IMR-90 (cell line): ENCODE measurements at regions not wholly inside any gene's neighbourhood (a gene's known extent, or its start where the extent isn't known, plus 50 kb on each side); places are given as distances from the start of the nearest gene placed in this dataset.

Experiments used
- ATAC-seq: fragments of 200-7000 bp; cut with Tn5 transposase; 2 replicates; pipeline ENCODE4 v1.9.1; 2020; ENCODE audit warnings: low read depth, mild to moderate bottlenecking, moderate library complexity
- BruUV-seq: library from RNA; stranded (reverse); fragments of 400-500 nt; replicated peaks from 2 replicates; lab custom pipeline; 2021; lab: Mats Ljungman, UMichigan
- CTCF ChIA-PET: fragments of 300-600 bp; formaldehyde crosslinking; extraction: SDS; loops from one replicate; lab custom pipeline; 2021; ENCODE audit warnings: antibody characterized with exemption; lab: Yijun Ruan, JAX
- POLR2A ChIA-PET: fragments of 300-600 bp; sonication (Branson Sonifier 250); formaldehyde crosslinking; loops from one replicate; lab custom pipeline; 2022; ENCODE audit warnings: antibody characterized with exemption; ENCODE audit not compliant: unreplicated experiment; lab: Charles Lee
- DNase-seq: peaks from one replicate; pipeline ENCODE4 v3.0.0; 2013
- H2AFZ ChIP-seq: replicated peaks from 2 replicates; pipeline ENCODE3; 2013; ENCODE audit warnings: low read length, mild to moderate bottlenecking; ENCODE audit not compliant: poor library complexity
- H2AK5ac ChIP-seq: 2 replicates; pipeline ENCODE4 v1.6.1; 2013; ENCODE audit warnings: low read depth, low read length, inconsistent platforms
- H2AK9ac ChIP-seq: replicated peaks from 2 replicates; pipeline ENCODE3; 2013; ENCODE audit warnings: mild to moderate bottlenecking, low read depth, low read length, moderate library complexity; ENCODE audit not compliant: poor library complexity
- H2BK120ac ChIP-seq: 2 replicates; pipeline ENCODE4 v1.6.1; 2013; ENCODE audit warnings: low read depth, low read length, inconsistent platforms
- H2BK15ac ChIP-seq: 3 replicates; pipeline ENCODE4 v1.6.1; 2013; ENCODE audit warnings: low read depth, low read length, inconsistent platforms
- H2BK20ac ChIP-seq: 2 replicates; pipeline ENCODE4 v1.6.1; 2013; ENCODE audit warnings: low read depth, mild to moderate bottlenecking, inconsistent platforms, low read length, moderate library complexity
- H2BK5ac ChIP-seq: 2 replicates; pipeline ENCODE4 v1.6.1; 2013; ENCODE audit warnings: mild to moderate bottlenecking, low read depth, low read length, inconsistent platforms; ENCODE audit not compliant: poor library complexity, severe bottlenecking
- H3K14ac ChIP-seq: replicated peaks from 2 replicates; pipeline ENCODE4 v1.6.1; 2013; ENCODE audit warnings: low read depth, low read length, inconsistent platforms
- H3K18ac ChIP-seq: 2 replicates; pipeline ENCODE4 v1.6.1; 2013; ENCODE audit warnings: low read depth, low read length, control low read depth
- H3K23ac ChIP-seq: 2 replicates; pipeline ENCODE4 v1.6.1; 2013; ENCODE audit warnings: low read depth, low read length, inconsistent platforms
- H3K27ac ChIP-seq: 2 replicates; pipeline ENCODE4 v1.5.1; 2013; ENCODE audit warnings: mild to moderate bottlenecking, control low read depth, low read length; ENCODE audit not compliant: insufficient read depth
- H3K27me3 ChIP-seq: 2 replicates; pipeline ENCODE4 v1.6.1; 2013; ENCODE audit warnings: low read length; ENCODE audit not compliant: control insufficient read depth, insufficient read depth
- H3K36me3 ChIP-seq: 2 replicates; pipeline ENCODE4 v1.6.1; 2013; ENCODE audit warnings: low read length, mixed read lengths; ENCODE audit not compliant: control insufficient read depth, insufficient read depth
- H3K4ac ChIP-seq: 2 replicates; pipeline ENCODE4 v1.6.1; 2013; ENCODE audit warnings: low read depth, low read length, inconsistent platforms
- H3K4me1 ChIP-seq: 2 replicates; pipeline ENCODE4 v1.6.1; 2013; ENCODE audit warnings: low read length, mixed read lengths; ENCODE audit not compliant: control insufficient read depth, insufficient read depth
- H3K4me2 ChIP-seq: 2 replicates; pipeline ENCODE4 v1.6.1; 2013; ENCODE audit warnings: low read depth, mild to moderate bottlenecking, control low read depth, low read length, moderate library complexity
- H3K4me3 ChIP-seq: 2 replicates; pipeline ENCODE4 v1.5.1; 2013; ENCODE audit warnings: low read depth, mild to moderate bottlenecking, control low read depth, low read length, moderate library complexity; ENCODE audit not compliant: insufficient read depth
- H3K56ac ChIP-seq: 2 replicates; pipeline ENCODE4 v1.6.1; 2013; ENCODE audit warnings: low read length, inconsistent platforms; ENCODE audit not compliant: insufficient read depth; ENCODE audit errors: extremely low read depth
- H3K79me1 ChIP-seq, 2 experiments: 2 replicates each; pipeline ENCODE4 v1.6.1; 2013; ENCODE audit warnings: low read length in 2 of 2, inconsistent platforms in 1 of 2, low read depth in 1 of 2
- H3K9ac ChIP-seq: 2 replicates; pipeline ENCODE4 v1.6.1; 2013; ENCODE audit warnings: low read depth, low read length, control low read depth
- H3K9me1 ChIP-seq: 2 replicates; pipeline ENCODE4 v1.6.1; 2013; ENCODE audit warnings: low read length, inconsistent platforms; ENCODE audit not compliant: insufficient read depth
- H3K9me3 ChIP-seq: 2 replicates; pipeline ENCODE4 v1.6.1; 2013; ENCODE audit warnings: low read length; ENCODE audit not compliant: control insufficient read depth, insufficient read depth
- H4K20me1 ChIP-seq: 2 replicates; pipeline ENCODE4 v1.6.1; 2013; ENCODE audit warnings: low read length, inconsistent platforms; ENCODE audit not compliant: insufficient read depth
- H4K5ac ChIP-seq: 2 replicates; pipeline ENCODE4 v1.6.1; 2013; ENCODE audit warnings: mild to moderate bottlenecking, low read depth, low read length, control low read depth
- H4K8ac ChIP-seq, 2 experiments: 2 replicates each; pipeline ENCODE4 v1.6.1; 2013; ENCODE audit warnings: low read depth in 2 of 2, low read length in 2 of 2, control low read depth in 1 of 2, inconsistent platforms in 1 of 2
- H4K91ac ChIP-seq: 2 replicates; pipeline ENCODE4 v1.6.1; 2013; ENCODE audit warnings: low read depth, low read length, inconsistent platforms; ENCODE audit not compliant: insufficient read depth
- BHLHE40 ChIP-seq: fragments of 150-350 bp; IDR thresholded peaks from 2 replicates; pipeline ENCODE4 v1.6.1; 2016; ENCODE audit warnings: mild to moderate bottlenecking, low read depth, low read length
- CEBPB ChIP-seq: IDR thresholded peaks from 2 replicates; pipeline ENCODE4 v1.6.1; 2012; ENCODE audit warnings: low read depth, low read length, improper control_type of control experiment
- CHD1 ChIP-seq: IDR thresholded peaks from 2 replicates; pipeline ENCODE4 v1.6.1; 2012; ENCODE audit warnings: low read depth, low read length, improper control_type of control experiment
- FOS ChIP-seq: fragments of 150-350 bp; IDR thresholded peaks from 2 replicates; pipeline ENCODE4 v1.6.1; 2016; ENCODE audit warnings: low read depth, low read length
- MAFK ChIP-seq: IDR thresholded peaks from 2 replicates; pipeline ENCODE4 v1.6.1; 2012; ENCODE audit warnings: low read depth, low read length, improper control_type of control experiment
- MAZ ChIP-seq: IDR thresholded peaks from 2 replicates; pipeline ENCODE4 v1.6.1; 2012; ENCODE audit warnings: low read depth, mild to moderate bottlenecking, low read length, improper control_type of control experiment, moderate library complexity, borderline replicate concordance
- MXI1 ChIP-seq: IDR thresholded peaks from 2 replicates; pipeline ENCODE4 v1.6.1; 2012; ENCODE audit warnings: low read depth, mild to moderate bottlenecking, low read length, moderate library complexity, borderline replicate concordance
- NFE2L2 ChIP-seq: fragments of 150-350 bp; IDR thresholded peaks from 2 replicates; pipeline ENCODE4 v1.6.1; 2016; ENCODE audit warnings: low read depth, mild to moderate bottlenecking, low read length
- POLR2A ChIP-seq: IDR thresholded peaks from 2 replicates; pipeline ENCODE4 v1.6.1; 2012; ENCODE audit warnings: mild to moderate bottlenecking, low read depth, low read length
- RAD21 ChIP-seq: IDR thresholded peaks from 2 replicates; pipeline ENCODE4 v1.6.1; 2012; ENCODE audit warnings: low read length, improper control_type of control experiment
- RCOR1 ChIP-seq: IDR thresholded peaks from 2 replicates; pipeline ENCODE4 v1.6.1; 2012; ENCODE audit warnings: mild to moderate bottlenecking, low read length, improper control_type of control experiment; ENCODE audit not compliant: insufficient replicate concordance
- RFX5 ChIP-seq: IDR thresholded peaks from 2 replicates; pipeline ENCODE4 v1.8.0; 2012; ENCODE audit warnings: low read depth, mild to moderate bottlenecking, low read length, moderate library complexity
- SMC3 ChIP-seq: fragments of 150-350 bp; IDR thresholded peaks from 2 replicates; pipeline ENCODE4 v1.6.1; 2016; ENCODE audit warnings: low read depth, mild to moderate bottlenecking, antibody characterized with exemption, low read length, moderate library complexity
- WGBS, 2 experiments: methylation state at CpG; one replicate each; pipeline versions ENCODE4 v1.1.5 to v1.1.7; 2013; ENCODE audit warnings: missing lambda C conversion rate in 2 of 2; ENCODE audit not compliant: insufficient read length in 1 of 2; ENCODE audit errors: extremely low coverage in 2 of 2; 5-methylcytosine and 5-hydroxymethylcytosine counted together
- dilution Hi-C: fragments of 300-500 bp; cut with HindIII; formaldehyde crosslinking; loops from one replicate; pipeline ENCODE4 v1.14.3; 2018; ENCODE audit warnings: low sequenced_read_pairs; ENCODE audit not compliant: unreplicated experiment
- in situ Hi-C: fragments of 300-500 bp; cut with MboI; formaldehyde crosslinking; loops from 3 replicates; pipeline ENCODE4 v1.14.3; 2019; ENCODE audit warnings: low sequenced_read_pairs, inconsistent platforms, mixed read lengths
- intact Hi-C: fragments of 100-400 bp; cut with micrococcal nuclease; formaldehyde crosslinking; loops from 2 replicates; pipeline ENCODE4 v1.10.0; 2022
- TF ChIP-seq, protein P1 (sequence below): conservative IDR thresholded peaks from 2 replicates; pipeline ENCODE4 v1.5.1; 2012; ENCODE audit warnings: mild to moderate bottlenecking, low read depth, low read length, improper control_type of control experiment
- TF ChIP-seq, protein P2 (sequence below): fragments of 150-350 bp; IDR thresholded peaks from 2 replicates; pipeline ENCODE4 v1.6.1; 2016; ENCODE audit warnings: low read depth, mild to moderate bottlenecking, low read length, moderate library complexity, borderline replicate concordance
- TF ChIP-seq, protein P3 (sequence below): fragments of 150-350 bp; IDR thresholded peaks from 2 replicates; pipeline ENCODE4 v1.6.1; 2017; ENCODE audit warnings: mild to moderate bottlenecking, antibody characterized with exemption, low read length, low read depth

DNA sequence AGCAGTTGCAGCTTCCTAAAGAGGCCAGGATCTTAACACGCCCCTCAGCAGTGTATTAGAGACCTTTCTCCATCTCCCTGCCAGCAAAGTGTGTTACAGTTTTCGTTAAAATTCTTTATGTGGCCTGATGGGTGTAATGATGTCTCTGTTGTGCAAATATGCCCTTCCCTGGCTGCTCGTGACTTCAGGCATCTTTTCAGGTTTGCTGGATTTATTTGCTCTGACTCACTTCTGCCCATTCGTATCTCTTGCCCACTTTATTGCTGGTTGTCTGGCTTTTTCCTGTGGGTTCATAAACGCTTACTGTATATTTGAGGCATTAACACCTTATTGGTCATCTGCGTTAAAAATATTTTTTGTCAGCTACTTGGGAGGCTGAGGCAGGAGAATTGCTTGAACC, 134.5 kb downstream of the ASB1 start:
- no peak overlapping the region for H3K14ac ChIP-seq
- no peak overlapping the region for H2AK5ac ChIP-seq
- no peak overlapping the region for H3K56ac ChIP-seq
- ATAC-seq (no peak), DNase-seq (no peak)
- CTCF ChIA-PET, result interaction anchor here (0.6 kb wide), 2 partner anchors 225 to 301 kb away, joined by 4 to 5 read pairs; no protein-coding TSS in a partner anchor
- no peaks in the 10 kb centered on the region for H3K9me3 ChIP-seq
- no peaks in the 10 kb centered on the region for H3K9me1 ChIP-seq
- H2BK120ac ChIP-seq, result no peak overlapping the region
- dilution Hi-C loops (no loop called here), intact Hi-C loops (no loop called here), in situ Hi-C loops (no loop called here)
- H3K4me1 ChIP-seq, result no peaks in the 10 kb centered on the region; the same call in 1 of the 2 replicates
- no peak overlapping the region for H2BK15ac ChIP-seq
- H3K27ac ChIP-seq, result no peak overlapping the region
- 83% methylated on average over 2 of the region's 6 CpGs; no CpG with 5 or more reads in 1 of the 2 experiments for WGBS, 2 experiments
- no peak overlapping the region for H4K91ac ChIP-seq
- H3K36me3 ChIP-seq, result no peaks in the 10 kb centered on the region
- no peak overlapping the region for H3K4ac ChIP-seq
- no peak for TF ChIP-seq MAZ
- TF ChIP-seq CHD1, result no peak
- no peak for TF ChIP-seq SMC3
- no peak for TF ChIP-seq FOS
- TF ChIP-seq NFE2L2, result no peak
- TF ChIP-seq, protein P1, sequence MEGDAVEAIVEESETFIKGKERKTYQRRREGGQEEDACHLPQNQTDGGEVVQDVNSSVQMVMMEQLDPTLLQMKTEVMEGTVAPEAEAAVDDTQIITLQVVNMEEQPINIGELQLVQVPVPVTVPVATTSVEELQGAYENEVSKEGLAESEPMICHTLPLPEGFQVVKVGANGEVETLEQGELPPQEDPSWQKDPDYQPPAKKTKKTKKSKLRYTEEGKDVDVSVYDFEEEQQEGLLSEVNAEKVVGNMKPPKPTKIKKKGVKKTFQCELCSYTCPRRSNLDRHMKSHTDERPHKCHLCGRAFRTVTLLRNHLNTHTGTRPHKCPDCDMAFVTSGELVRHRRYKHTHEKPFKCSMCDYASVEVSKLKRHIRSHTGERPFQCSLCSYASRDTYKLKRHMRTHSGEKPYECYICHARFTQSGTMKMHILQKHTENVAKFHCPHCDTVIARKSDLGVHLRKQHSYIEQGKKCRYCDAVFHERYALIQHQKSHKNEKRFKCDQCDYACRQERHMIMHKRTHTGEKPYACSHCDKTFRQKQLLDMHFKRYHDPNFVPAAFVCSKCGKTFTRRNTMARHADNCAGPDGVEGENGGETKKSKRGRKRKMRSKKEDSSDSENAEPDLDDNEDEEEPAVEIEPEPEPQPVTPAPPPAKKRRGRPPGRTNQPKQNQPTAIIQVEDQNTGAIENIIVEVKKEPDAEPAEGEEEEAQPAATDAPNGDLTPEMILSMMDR, result no peak
- no peak for TF ChIP-seq POLR2A
- TF ChIP-seq, protein P2, sequence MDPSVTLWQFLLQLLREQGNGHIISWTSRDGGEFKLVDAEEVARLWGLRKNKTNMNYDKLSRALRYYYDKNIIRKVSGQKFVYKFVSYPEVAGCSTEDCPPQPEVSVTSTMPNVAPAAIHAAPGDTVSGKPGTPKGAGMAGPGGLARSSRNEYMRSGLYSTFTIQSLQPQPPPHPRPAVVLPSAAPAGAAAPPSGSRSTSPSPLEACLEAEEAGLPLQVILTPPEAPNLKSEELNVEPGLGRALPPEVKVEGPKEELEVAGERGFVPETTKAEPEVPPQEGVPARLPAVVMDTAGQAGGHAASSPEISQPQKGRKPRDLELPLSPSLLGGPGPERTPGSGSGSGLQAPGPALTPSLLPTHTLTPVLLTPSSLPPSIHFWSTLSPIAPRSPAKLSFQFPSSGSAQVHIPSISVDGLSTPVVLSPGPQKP, result no peak
- no peak for TF ChIP-seq BHLHE40
- TF ChIP-seq MAFK, result no peak
- no peak for TF ChIP-seq RAD21
- TF ChIP-seq, protein P3, sequence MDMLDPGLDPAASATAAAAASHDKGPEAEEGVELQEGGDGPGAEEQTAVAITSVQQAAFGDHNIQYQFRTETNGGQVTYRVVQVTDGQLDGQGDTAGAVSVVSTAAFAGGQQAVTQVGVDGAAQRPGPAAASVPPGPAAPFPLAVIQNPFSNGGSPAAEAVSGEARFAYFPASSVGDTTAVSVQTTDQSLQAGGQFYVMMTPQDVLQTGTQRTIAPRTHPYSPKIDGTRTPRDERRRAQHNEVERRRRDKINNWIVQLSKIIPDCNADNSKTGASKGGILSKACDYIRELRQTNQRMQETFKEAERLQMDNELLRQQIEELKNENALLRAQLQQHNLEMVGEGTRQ, result no peak
- no peak for TF ChIP-seq CEBPB
- no peak for TF ChIP-seq MXI1
- no peak for TF ChIP-seq RCOR1
- TF ChIP-seq RFX5, result no peak
- no TSS peak for BruUV-seq
- POLR2A ChIA-PET, result no interaction called here
- H3K18ac ChIP-seq, result no peak overlapping the region
- no peak overlapping the region for H3K9ac ChIP-seq
- no peak overlapping the region for H4K8ac ChIP-seq
- no peak overlapping the region for H3K4me2 ChIP-seq
- no peak overlapping the region for H2BK5ac ChIP-seq
- no peaks in the 10 kb centered on the region for H4K20me1 ChIP-seq
- H3K27me3 ChIP-seq, result peaks cover 17% of the 10 kb centered on the region
- H2AK9ac ChIP-seq, result no peak overlapping the region
- H4K5ac ChIP-seq, result no peak overlapping the region
- no peak overlapping the region for H2AFZ ChIP-seq
- no peaks in the 10 kb centered on the region for H3K79me1 ChIP-seq
- H3K23ac ChIP-seq, result no peak overlapping the region
- H2BK20ac ChIP-seq, result no peak overlapping the region
- no peak overlapping the region for H3K4me3 ChIP-seq
